Thoracic aorta (tissue), 2 donors: ENCODE measurements at regions not wholly inside any gene's neighbourhood (a gene's known extent, or its start where the extent isn't known, plus 50 kb on each side); places are given as distances from the start of the nearest gene placed in this dataset.

ENCODE experiments used
- ATAC-seq: fragments of 150-250 bp; one replicate; pipeline ENCODE4 v1.8.0; 2017; ENCODE audit warnings: low read depth; ENCODE audit not compliant: insufficient number of reproducible peaks, low FRiP score
- DNase-seq: peaks from one replicate; pipeline ENCODE4 v3.0.0-alpha.2; 2020; ENCODE audit warnings: low spot score
- H3K27ac ChIP-seq, 2 donors: fragments of 200-600 bp; sonication (generic); 1 replicate in 1 of 2; 2 replicates in 1 of 2; pipeline ENCODE4 v1.5.1; 2016; ENCODE audit warnings: mild to moderate bottlenecking in 2 of 2, moderate library complexity in 2 of 2
- H3K27me3 ChIP-seq: fragments of 200-600 bp; sonication (generic); replicated peaks from 2 replicates; pipeline ENCODE4 v1.6.0; 2016; ENCODE audit warnings: mild to moderate bottlenecking; ENCODE audit not compliant: insufficient read depth
- H3K36me3 ChIP-seq: fragments of 200-600 bp; sonication (generic); one replicate; pipeline ENCODE4 v1.5.1; 2016
- H3K4me1 ChIP-seq, 2 donors: fragments of 200-600 bp; sonication (generic); 1 replicate in 1 of 2; 2 replicates in 1 of 2; pipeline versions ENCODE4 v1.5.1 to v1.6.0; 2016; ENCODE audit warnings: low read depth in 2 of 2, mild to moderate bottlenecking in 1 of 2; ENCODE audit not compliant: control insufficient read depth in 1 of 2
- H3K4me3 ChIP-seq: fragments of 200-600 bp; sonication (generic); 2 replicates; pipeline ENCODE4 v1.5.1; 2016; ENCODE audit warnings: mild to moderate bottlenecking
- H3K9me3 ChIP-seq: fragments of 200-600 bp; sonication (generic); 2 replicates; pipeline ENCODE4 v1.5.1; 2016
- CTCF ChIP-seq: fragments of 200-600 bp; sonication (generic); IDR thresholded peaks from one replicate; pipeline ENCODE4 v1.5.1; 2019; ENCODE audit warnings: antibody characterized with exemption

DNA sequence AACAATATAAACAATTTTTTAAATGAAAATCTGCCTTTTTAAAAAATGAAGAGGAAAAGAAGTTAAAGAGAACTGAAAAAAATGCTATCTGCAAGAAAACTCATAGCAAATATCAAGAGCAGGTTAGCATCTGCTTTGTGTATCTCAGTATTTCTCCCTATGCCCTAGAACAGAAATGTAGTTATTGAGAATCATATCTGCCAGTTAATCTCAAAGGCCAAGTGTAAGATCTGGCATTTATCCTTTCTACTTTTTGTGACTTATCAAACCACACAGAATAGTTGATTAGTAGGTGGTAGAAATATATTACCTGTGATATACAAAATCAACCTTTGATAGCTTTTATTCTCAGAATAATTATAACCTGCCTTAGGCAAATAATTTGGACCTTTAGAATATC is 1699.8 kb downstream of the EFNA5 start:
- DNase-seq: no peak
- Histone ChIP-seq H3K4me1 (no peaks in the 10 kb centered on the region), H3K9me3 (no peaks in the 10 kb centered on the region), H3K27me3 (no peaks in the 10 kb centered on the region), H3K36me3 (no peaks in the 10 kb centered on the region), H3K4me3 (no peak overlapping the region), H3K27ac (no peak overlapping the region)
- TF ChIP-seq CTCF: no peak
- no peak for ATAC-seq

- DNase-seq: no peak
- no peak for TF ChIP-seq CTCF
These were observed 1701.8 kb downstream of the EFNA5 start for GRCh38 chr5:105968981-105969380.

GRCh38 chr5:105963696-105964255 is 1707.0 kb downstream of the EFNA5 start:
- Histone ChIP-seq H3K36me3 (no peaks in the 10 kb centered on the region), H3K9me3 (no peaks in the 10 kb centered on the region), H3K4me3 (no peak overlapping the region), H3K27me3 (no peaks in the 10 kb centered on the region), H3K27ac (no peak overlapping the region), H3K4me1 (no peaks in the 10 kb centered on the region)
- ATAC-seq: no peak
- no peak for DNase-seq
- TF ChIP-seq CTCF: no peak

More at GRCh38 chr5:105968981-105969380, 1701.8 kb downstream of the EFNA5 start:
- ATAC-seq: no peak
- Histone ChIP-seq H3K27ac (no peak overlapping the region), H3K36me3 (no peaks in the 10 kb centered on the region), H3K4me1 (no peaks in the 10 kb centered on the region), H3K27me3 (no peaks in the 10 kb centered on the region), H3K4me3 (no peak overlapping the region), H3K9me3 (no peaks in the 10 kb centered on the region)

GRCh38 chr5:105961572-105961971 is 1709.2 kb downstream of the EFNA5 start:
- DNase-seq (no peak), ATAC-seq (no peak)
- no peak for TF ChIP-seq CTCF
- H3K4me1 ChIP-seq: no peaks in the 10 kb centered on the region
- no peak overlapping the region for H3K4me3 ChIP-seq
- no peaks in the 10 kb centered on the region for H3K36me3 ChIP-seq
- no peak overlapping the region for H3K27ac ChIP-seq
- no peaks in the 10 kb centered on the region for H3K27me3 ChIP-seq
- H3K9me3 ChIP-seq: no peaks in the 10 kb centered on the region

DNA sequence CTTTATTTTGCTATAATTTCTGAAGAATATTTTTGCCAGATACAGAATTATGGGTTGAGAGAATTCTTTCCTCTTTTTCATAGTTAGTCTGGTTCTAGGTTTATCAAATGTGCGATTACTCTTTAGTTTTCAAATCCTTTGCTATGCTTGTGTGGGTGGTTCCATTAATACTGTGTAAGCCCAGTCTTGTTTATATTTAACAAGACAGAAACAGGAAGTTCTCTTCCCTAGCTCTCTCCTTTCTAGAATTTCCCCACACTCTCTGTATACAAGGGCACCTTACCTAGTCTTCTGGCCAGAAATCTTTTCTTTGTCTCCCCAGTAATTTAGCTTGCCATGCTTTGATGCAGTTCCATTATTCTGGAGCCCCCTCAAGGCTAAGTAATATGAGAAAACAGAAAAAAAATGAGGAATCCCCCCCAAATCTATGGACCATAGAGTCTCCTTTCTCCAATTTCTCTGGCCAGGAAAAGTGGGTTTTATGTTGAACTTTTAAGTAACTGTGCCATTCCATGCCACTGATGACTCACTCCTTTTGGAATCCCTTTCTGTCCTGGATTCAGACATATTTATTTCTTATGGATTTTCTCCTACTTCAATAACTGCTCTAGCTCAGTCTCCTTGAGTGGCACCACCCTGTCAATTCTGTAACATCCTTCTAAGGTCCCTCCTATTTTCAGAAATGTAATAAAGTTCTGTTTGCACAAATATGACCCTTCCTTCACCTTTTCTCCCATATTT is 1714.1 kb downstream of the EFNA5 start:
- no peak for DNase-seq
- Histone ChIP-seq H3K4me1 (no peaks in the 10 kb centered on the region), H3K9me3 (no peaks in the 10 kb centered on the region), H3K27ac (no peak overlapping the region), H3K4me3 (no peak overlapping the region), H3K36me3 (no peaks in the 10 kb centered on the region), H3K27me3 (no peaks in the 10 kb centered on the region)
- ATAC-seq: no peak
- TF ChIP-seq CTCF: no peak
